SK-N-SH treated with all-trans-retinoic acid at 6 μM for 48 hours (cell line): ENCODE measurements at regions not wholly inside any gene's neighbourhood (a gene's known extent, or its start where the extent isn't known, plus 50 kb on each side); places are given as distances from the start of the nearest gene placed in this dataset.

Source experiments
- ATAC-seq: fragments of 200-7000 bp; cut with Tn5 transposase; 3 replicates; pipeline ENCODE4 v1.9.1; 2020; ENCODE audit warnings: mild to moderate bottlenecking, moderate library complexity
- ARNTL ChIP-seq: fragments of 450-650 bp; formaldehyde crosslinking; IDR thresholded peaks from 2 replicates; pipeline ENCODE4 v1.5.0; 2020; ENCODE audit warnings: low read depth, mild to moderate bottlenecking, moderate library complexity, borderline replicate concordance
- CREB5 ChIP-seq: fragments of 250-450 bp; sonication (Bioruptor Pico); IDR thresholded peaks from 2 replicates; pipeline ENCODE4 v1.5.1; 2020; ENCODE audit warnings: low read depth, mild to moderate bottlenecking, moderate library complexity
- CSDC2 ChIP-seq: fragments of 250-450 bp; sonication (Bioruptor Pico); IDR thresholded peaks from 2 replicates; pipeline ENCODE4 v1.5.0; 2020; ENCODE audit warnings: mild to moderate bottlenecking, moderate library complexity
- ESRRG ChIP-seq: fragments of 250-450 bp; sonication (Bioruptor Pico); IDR thresholded peaks from 2 replicates; pipeline ENCODE4 v1.6.1; 2021; ENCODE audit warnings: mild to moderate bottlenecking
- GLIS3 ChIP-seq: fragments of 250-450 bp; sonication (Bioruptor Pico); IDR thresholded peaks from 2 replicates; pipeline ENCODE4 v1.5.0; 2020; ENCODE audit warnings: mild to moderate bottlenecking, moderate library complexity
- ISL1 ChIP-seq: fragments of 250-450 bp; sonication (Bioruptor Pico); IDR thresholded peaks from 2 replicates; pipeline ENCODE4 v2.1.2; 2022; ENCODE audit warnings: mild to moderate bottlenecking, moderate library complexity
- OSR1 ChIP-seq: fragments of 250-450 bp; sonication (Bioruptor Pico); IDR thresholded peaks from 2 replicates; pipeline ENCODE4 v1.8.0; 2022; ENCODE audit warnings: moderate library complexity, mild to moderate bottlenecking, inconsistent platforms
- PATZ1 ChIP-seq: fragments of 250-450 bp; sonication (Bioruptor Pico); IDR thresholded peaks from 2 replicates; pipeline ENCODE4 v1.8.0; 2020; ENCODE audit warnings: mild to moderate bottlenecking, moderate library complexity, borderline replicate concordance
- POU6F1 ChIP-seq: fragments of 250-450 bp; sonication (Bioruptor Pico); IDR thresholded peaks from 2 replicates; pipeline ENCODE4 v1.8.0; 2021; ENCODE audit warnings: low read depth, mild to moderate bottlenecking, moderate library complexity, borderline replicate concordance
- PPARA ChIP-seq: fragments of 250-450 bp; sonication (Bioruptor Pico); IDR thresholded peaks from 2 replicates; pipeline ENCODE4 v1.5.0; 2020; ENCODE audit warnings: mild to moderate bottlenecking, borderline replicate concordance
- RARB ChIP-seq: fragments of 250-450 bp; sonication (Bioruptor Pico); IDR thresholded peaks from 2 replicates; pipeline ENCODE4 v1.8.0; 2021; ENCODE audit warnings: mild to moderate bottlenecking, moderate library complexity
- SNAI2 ChIP-seq: fragments of 250-450 bp; sonication (Bioruptor Pico); IDR thresholded peaks from 2 replicates; pipeline ENCODE4 v1.5.0; 2020; ENCODE audit warnings: mild to moderate bottlenecking, moderate library complexity
- TCF4 ChIP-seq: fragments of 250-450 bp; sonication (Bioruptor Pico); IDR thresholded peaks from 2 replicates; pipeline ENCODE4 v1.8.0; 2021; ENCODE audit warnings: mild to moderate bottlenecking, moderate library complexity, borderline replicate concordance
- TOX ChIP-seq: fragments of 250-450 bp; sonication (Bioruptor Pico); IDR thresholded peaks from 2 replicates; pipeline ENCODE4 v1.8.0; 2021; ENCODE audit warnings: mild to moderate bottlenecking, moderate library complexity, borderline replicate concordance
- ZC3H10 ChIP-seq: fragments of 250-450 bp; sonication (Bioruptor Pico); IDR thresholded peaks from 2 replicates; pipeline ENCODE4 v1.5.1; 2021; ENCODE audit warnings: mild to moderate bottlenecking, moderate library complexity
- ZFP3 ChIP-seq: fragments of 250-450 bp; sonication (Bioruptor Pico); IDR thresholded peaks from 2 replicates; pipeline ENCODE4 v1.5.0; 2020; ENCODE audit warnings: mild to moderate bottlenecking, moderate library complexity
- ZFP30 ChIP-seq: fragments of 450-650 bp; formaldehyde crosslinking; IDR thresholded peaks from 2 replicates; pipeline ENCODE4 v1.5.0; 2022; ENCODE audit warnings: mild to moderate bottlenecking, moderate library complexity
- ZNF565 ChIP-seq: fragments of 450-650 bp; formaldehyde crosslinking; conservative IDR thresholded peaks from 2 replicates; pipeline ENCODE4 v1.5.0; 2020; ENCODE audit warnings: low read depth, mild to moderate bottlenecking, moderate library complexity
- ZNF70 ChIP-seq: fragments of 450-650 bp; formaldehyde crosslinking; IDR thresholded peaks from 2 replicates; pipeline ENCODE4 v1.5.0; 2020; ENCODE audit warnings: mild to moderate bottlenecking, moderate library complexity
- ZNF8 ChIP-seq: fragments of 450-650 bp; formaldehyde crosslinking; IDR thresholded peaks from 2 replicates; pipeline ENCODE4 v1.5.0; 2020; ENCODE audit warnings: mild to moderate bottlenecking, moderate library complexity
- TF ChIP-seq, protein P1 (sequence below): fragments of 250-450 bp; sonication (Bioruptor Pico); IDR thresholded peaks from 2 replicates; pipeline ENCODE4 v1.5.0; 2020; ENCODE audit warnings: mild to moderate bottlenecking, moderate library complexity
- TF ChIP-seq, protein P2 (sequence below): fragments of 250-450 bp; sonication (Bioruptor Pico); IDR thresholded peaks from 2 replicates; pipeline ENCODE4 v1.5.1; 2021; ENCODE audit warnings: mild to moderate bottlenecking, moderate library complexity

DNA sequence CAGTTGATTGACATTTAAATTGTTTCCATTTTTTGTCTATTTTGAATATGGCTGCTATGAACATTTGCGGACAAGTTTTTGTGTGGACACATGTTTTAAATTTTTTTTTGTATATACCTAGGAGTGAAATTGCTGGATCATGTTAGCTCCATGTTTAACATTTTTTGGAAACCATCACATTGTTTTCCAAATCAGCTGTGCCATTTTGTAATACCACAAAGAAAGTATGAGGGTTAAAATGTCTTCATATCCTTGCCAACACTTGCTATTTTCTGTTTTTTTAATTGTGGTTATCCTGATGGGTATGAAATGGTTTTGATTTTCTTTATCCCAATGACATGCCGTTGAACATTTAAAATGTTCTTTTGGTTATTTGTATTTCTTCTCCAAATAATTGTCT lies 52.1 kb downstream of the CARTPT start:
- ATAC-seq, result no peak
- no peak for TF ChIP-seq PATZ1
- no peak for TF ChIP-seq TCF4
- TF ChIP-seq PPARA (CRISPR knock-in tag), result no peak
- no peak for TF ChIP-seq CREB5
- TF ChIP-seq OSR1 (CRISPR knock-in tag), result no peak
- TF ChIP-seq ARNTL (CRISPR knock-in tag), result no peak
- no peak for TF ChIP-seq CSDC2
- TF ChIP-seq ZFP30, result no peak
- TF ChIP-seq, all 23 proteins: peak for 0

GRCh38 chr5:71778678-71779276 lies 59.7 kb downstream of the CARTPT start:
- TF ChIP-seq PPARA (CRISPR knock-in tag) (no peak), ESRRG (no peak), GLIS3 (CRISPR knock-in tag) (no peak), ARNTL (CRISPR knock-in tag) (no peak), ZNF70 (no peak), RARB (no peak), ZFP30 (no peak), ZC3H10 (CRISPR knock-in tag) (no peak), ISL1 (CRISPR knock-in tag) (no peak), ZFP3 (CRISPR knock-in tag) (no peak), ZNF565 (CRISPR knock-in tag) (no peak), ZNF8 (no peak), PATZ1 (no peak), CREB5 (no peak)
- TF ChIP-seq, protein P1, sequence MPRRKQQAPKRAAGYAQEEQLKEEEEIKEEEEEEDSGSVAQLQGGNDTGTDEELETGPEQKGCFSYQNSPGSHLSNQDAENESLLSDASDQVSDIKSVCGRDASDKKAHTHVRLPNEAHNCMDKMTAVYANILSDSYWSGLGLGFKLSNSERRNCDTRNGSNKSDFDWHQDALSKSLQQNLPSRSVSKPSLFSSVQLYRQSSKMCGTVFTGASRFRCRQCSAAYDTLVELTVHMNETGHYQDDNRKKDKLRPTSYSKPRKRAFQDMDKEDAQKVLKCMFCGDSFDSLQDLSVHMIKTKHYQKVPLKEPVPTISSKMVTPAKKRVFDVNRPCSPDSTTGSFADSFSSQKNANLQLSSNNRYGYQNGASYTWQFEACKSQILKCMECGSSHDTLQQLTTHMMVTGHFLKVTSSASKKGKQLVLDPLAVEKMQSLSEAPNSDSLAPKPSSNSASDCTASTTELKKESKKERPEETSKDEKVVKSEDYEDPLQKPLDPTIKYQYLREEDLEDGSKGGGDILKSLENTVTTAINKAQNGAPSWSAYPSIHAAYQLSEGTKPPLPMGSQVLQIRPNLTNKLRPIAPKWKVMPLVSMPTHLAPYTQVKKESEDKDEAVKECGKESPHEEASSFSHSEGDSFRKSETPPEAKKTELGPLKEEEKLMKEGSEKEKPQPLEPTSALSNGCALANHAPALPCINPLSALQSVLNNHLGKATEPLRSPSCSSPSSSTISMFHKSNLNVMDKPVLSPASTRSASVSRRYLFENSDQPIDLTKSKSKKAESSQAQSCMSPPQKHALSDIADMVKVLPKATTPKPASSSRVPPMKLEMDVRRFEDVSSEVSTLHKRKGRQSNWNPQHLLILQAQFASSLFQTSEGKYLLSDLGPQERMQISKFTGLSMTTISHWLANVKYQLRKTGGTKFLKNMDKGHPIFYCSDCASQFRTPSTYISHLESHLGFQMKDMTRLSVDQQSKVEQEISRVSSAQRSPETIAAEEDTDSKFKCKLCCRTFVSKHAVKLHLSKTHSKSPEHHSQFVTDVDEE, result no peak
- TF ChIP-seq, protein P2, sequence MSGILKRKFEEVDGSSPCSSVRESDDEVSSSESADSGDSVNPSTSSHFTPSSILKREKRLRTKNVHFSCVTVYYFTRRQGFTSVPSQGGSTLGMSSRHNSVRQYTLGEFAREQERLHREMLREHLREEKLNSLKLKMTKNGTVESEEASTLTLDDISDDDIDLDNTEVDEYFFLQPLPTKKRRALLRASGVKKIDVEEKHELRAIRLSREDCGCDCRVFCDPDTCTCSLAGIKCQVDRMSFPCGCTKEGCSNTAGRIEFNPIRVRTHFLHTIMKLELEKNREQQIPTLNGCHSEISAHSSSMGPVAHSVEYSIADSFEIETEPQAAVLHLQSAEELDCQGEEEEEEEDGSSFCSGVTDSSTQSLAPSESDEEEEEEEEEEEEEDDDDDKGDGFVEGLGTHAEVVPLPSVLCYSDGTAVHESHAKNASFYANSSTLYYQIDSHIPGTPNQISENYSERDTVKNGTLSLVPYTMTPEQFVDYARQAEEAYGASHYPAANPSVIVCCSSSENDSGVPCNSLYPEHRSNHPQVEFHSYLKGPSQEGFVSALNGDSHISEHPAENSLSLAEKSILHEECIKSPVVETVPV (CRISPR knock-in tag), result no peak
- peak; percentile 81 for ATAC-seq

DNA sequence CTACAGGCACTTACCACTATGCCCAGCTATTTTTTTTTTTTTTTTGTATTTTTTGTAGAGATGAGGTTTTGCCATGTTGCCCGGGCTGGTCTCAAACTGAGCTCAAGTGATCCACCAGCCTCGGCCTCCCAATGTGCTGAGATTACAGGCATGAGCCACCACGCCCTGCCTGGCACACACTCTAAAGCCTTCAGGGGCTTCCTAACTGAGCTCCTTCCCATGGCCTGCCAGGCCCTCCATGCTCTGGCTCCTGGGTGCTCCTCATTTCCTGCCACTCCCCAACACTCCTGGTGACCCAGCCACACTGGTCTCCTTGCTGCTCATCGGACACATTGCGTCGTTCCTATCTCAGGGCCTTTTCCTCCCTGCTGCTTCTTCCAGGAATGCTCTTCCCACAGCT lies 61.5 kb downstream of the CARTPT start:
- TF ChIP-seq SNAI2 (CRISPR knock-in tag) (no peak), ESRRG (no peak), TOX (CRISPR knock-in tag) (no peak), ZNF565 (CRISPR knock-in tag) (no peak), TCF4 (no peak), PATZ1 (no peak), POU6F1 (no peak), ZNF70 (no peak), CSDC2 (no peak), ZFP30 (no peak)
- TF ChIP-seq, all 23 proteins: peak for 0
- no peak for ATAC-seq
